Thymus (tissue), 11 donors: ENCODE measurements at regions not wholly inside any gene's neighbourhood (a gene's known extent, or its start where the extent isn't known, plus 50 kb on each side); places are given as distances from the start of the nearest gene placed in this dataset.

ENCODE experiments used
- DNase-seq, 9 donors: peaks; one replicate each; pipeline ENCODE4 v3.0.0-alpha.2; 2013; ENCODE audit warnings: low spot score in 9 of 9, low read depth in 6 of 9, missing footprints in 1 of 9
- H3K27ac ChIP-seq, 2 donors: one replicate each; pipeline ENCODE4 v1.5.1; 2013; ENCODE audit warnings: control low read depth in 1 of 2, low read depth in 1 of 2, low read length in 1 of 2, mild to moderate bottlenecking in 1 of 2, moderate library complexity in 1 of 2
- H3K27me3 ChIP-seq, 2 donors: one replicate each; pipeline ENCODE4 v1.5.1; 2013; ENCODE audit warnings: low read length in 1 of 2; ENCODE audit not compliant: control insufficient read depth in 2 of 2, insufficient read depth in 1 of 2
- H3K36me3 ChIP-seq, 2 donors: one replicate each; pipeline ENCODE4 v1.5.1; 2013; ENCODE audit warnings: low read length in 1 of 2, mild to moderate bottlenecking in 1 of 2, moderate library complexity in 1 of 2; ENCODE audit not compliant: control insufficient read depth in 2 of 2, insufficient read depth in 2 of 2
- H3K4me1 ChIP-seq, 2 donors: one replicate each; pipeline ENCODE4 v1.5.1; 2013; ENCODE audit warnings: low read length in 2 of 2; ENCODE audit not compliant: control insufficient read depth in 2 of 2, insufficient read depth in 2 of 2
- H3K4me3 ChIP-seq, 2 donors: one replicate each; pipeline ENCODE4 v1.5.1; 2013; ENCODE audit warnings: low read length in 2 of 2, control low read depth in 1 of 2, mild to moderate bottlenecking in 1 of 2
- H3K9me3 ChIP-seq, 2 donors: one replicate each; pipeline ENCODE4 v1.5.1; 2013; ENCODE audit warnings: low read length in 1 of 2, mild to moderate bottlenecking in 1 of 2; ENCODE audit not compliant: control insufficient read depth in 2 of 2, insufficient read depth in 1 of 2
- WGBS: extraction: QIAGEN DNeasy Blood & Tissue Kit; methylation state at CpG from one replicate; pipeline ENCODE4 v1.1.7; 2013; 5-methylcytosine and 5-hydroxymethylcytosine counted together
- donor health status: healthy.

GRCh38 chr10:105698592-105698991 lies 1057.5 kb downstream of the SORCS3 start:
- Histone ChIP-seq H3K27me3 (no peaks in the 10 kb centered on the region), H3K4me3 (no peak overlapping the region), H3K36me3 (no peaks in the 10 kb centered on the region), H3K4me1 (no peaks in the 10 kb centered on the region), H3K9me3 (no peaks in the 10 kb centered on the region), H3K27ac (no peak overlapping the region)
- DNase-seq, result no peak
- 77% methylated on average over 2 of the region's 2 CpGs for WGBS

GRCh38 chr10:105697290-105697780 lies 1056.2 kb downstream of the SORCS3 start:
- Histone ChIP-seq H3K27ac (no peak overlapping the region), H3K4me1 (no peaks in the 10 kb centered on the region), H3K9me3 (no peaks in the 10 kb centered on the region), H3K4me3 (no peak overlapping the region), H3K36me3 (no peaks in the 10 kb centered on the region), H3K27me3 (no peaks in the 10 kb centered on the region)
- WGBS, result 61% methylated on average over 3 of the region's 3 CpGs
- no peak for DNase-seq

- WGBS, result 35% methylated on average over 1 of the region's 1 CpG
- DNase-seq, result no peak
- Histone ChIP-seq H3K27me3 (no peaks in the 10 kb centered on the region), H3K4me1 (no peaks in the 10 kb centered on the region), H3K36me3 (no peaks in the 10 kb centered on the region), H3K27ac (no peak overlapping the region), H3K4me3 (no peak overlapping the region), H3K9me3 (no peaks in the 10 kb centered on the region)
These were observed 1050.7 kb downstream of the SORCS3 start for GRCh38 chr10:105691811-105692210.

GRCh38 chr10:105682911-105683310 lies 1041.8 kb downstream of the SORCS3 start:
- Histone ChIP-seq H3K4me3 (no peak overlapping the region), H3K36me3 (no peaks in the 10 kb centered on the region), H3K27me3 (no peaks in the 10 kb centered on the region), H3K27ac (no peak overlapping the region), H3K9me3 (peaks cover 1 to 2% of the 10 kb centered on the region in 2 donors), H3K4me1 (no peaks in the 10 kb centered on the region)
- DNase-seq, result no peak
- 76% methylated on average over 3 of the region's 3 CpGs for WGBS

GRCh38 chr10:105681051-105681450 lies 1040.0 kb downstream of the SORCS3 start:
- 71% methylated on average over 5 of the region's 5 CpGs for WGBS
- H3K27me3 ChIP-seq, result no peaks in the 10 kb centered on the region
- DNase-seq, result no peak
- H3K36me3 ChIP-seq, result no peaks in the 10 kb centered on the region
- no peak overlapping the region for H3K4me3 ChIP-seq
- H3K4me1 ChIP-seq, result no peaks in the 10 kb centered on the region
- H3K27ac ChIP-seq, result no peak overlapping the region
- H3K9me3 ChIP-seq, result peaks cover 1 to 2% of the 10 kb centered on the region in 2 donors

GRCh38 chr10:105679781-105680180 lies 1038.7 kb downstream of the SORCS3 start:
- peaks cover 1 to 2% of the 10 kb centered on the region in 2 donors for H3K9me3 ChIP-seq
- no peak overlapping the region for H3K27ac ChIP-seq
- H3K4me1 ChIP-seq, result no peaks in the 10 kb centered on the region
- no peaks in the 10 kb centered on the region for H3K36me3 ChIP-seq
- H3K27me3 ChIP-seq, result no peaks in the 10 kb centered on the region
- WGBS, result 87% methylated on average over 1 of the region's 1 CpG
- no peak for DNase-seq
- no peak overlapping the region for H3K4me3 ChIP-seq

- H3K9me3 ChIP-seq, result peaks cover 1 to 6% of the 10 kb centered on the region in 2 donors
These were observed 1034.2 kb downstream of the SORCS3 start for GRCh38 chr10:105675333-105675732.

GRCh38 chr10:105674448-105674847 lies 1033.4 kb downstream of the SORCS3 start:
- WGBS, result 92% methylated on average over 5 of the region's 5 CpGs
- Histone ChIP-seq H3K4me3 (no peak overlapping the region), H3K27ac (no peak overlapping the region), H3K36me3 (no peaks in the 10 kb centered on the region), H3K9me3 (peaks cover 0 to 6% of the 10 kb centered on the region in 2 donors), H3K27me3 (no peaks in the 10 kb centered on the region), H3K4me1 (no peaks in the 10 kb centered on the region)
- no peak for DNase-seq

More at GRCh38 chr10:105675333-105675732, 1034.2 kb downstream of the SORCS3 start:
- Histone ChIP-seq H3K36me3 (no peaks in the 10 kb centered on the region), H3K27me3 (no peaks in the 10 kb centered on the region), H3K27ac (no peak overlapping the region), H3K4me1 (no peaks in the 10 kb centered on the region), H3K4me3 (no peak overlapping the region)
- WGBS, result 86% methylated on average over 1 of the region's 1 CpG
- no peak for DNase-seq

- no peak for DNase-seq
- Histone ChIP-seq H3K4me1 (no peaks in the 10 kb centered on the region), H3K36me3 (no peaks in the 10 kb centered on the region), H3K27ac (no peak overlapping the region), H3K27me3 (no peaks in the 10 kb centered on the region), H3K9me3 (no peaks in the 10 kb centered on the region), H3K4me3 (no peak overlapping the region)
- 78% methylated on average over 4 of the region's 4 CpGs for WGBS
These were observed 1017.6 kb downstream of the SORCS3 start for GRCh38 chr10:105658696-105659095.

GRCh38 chr10:105656856-105657255 lies 1015.8 kb downstream of the SORCS3 start:
- H3K9me3 ChIP-seq, result no peaks in the 10 kb centered on the region
- H3K4me3 ChIP-seq, result no peak overlapping the region
- H3K27me3 ChIP-seq, result no peaks in the 10 kb centered on the region
- H3K27ac ChIP-seq, result no peak overlapping the region
- no peaks in the 10 kb centered on the region for H3K36me3 ChIP-seq
- H3K4me1 ChIP-seq, result no peaks in the 10 kb centered on the region
- DNase-seq, result no peak
